ENCODE measurements at regions not wholly inside any gene's neighbourhood (a gene's known extent, or its start where the extent isn't known, plus 50 kb on each side); places are given as distances from the start of the nearest gene placed in this dataset.

GRCh38 chr4:135371137-135371536, 1169.5 kb upstream of the PABPC4L start:
- WGBS, 2 donors: 23 to 36% methylated on average over 4 of the region's 4 CpGs
- DNase-seq: peak in 3 of 6 donors; percentile 24 to 57 (median 35)

GRCh38 chr4:135368831-135369230, 1167.2 kb upstream of the PABPC4L start:
- ATAC-seq (no peak), DNase-seq (no peak), FAIRE-seq (no peak)
- Histone ChIP-seq H3K4me1 (no peaks in the 10 kb centered on the region), H3K27me3 (no peaks in the 10 kb centered on the region), H3K36me3 (no peaks in the 10 kb centered on the region), H3K27ac (no peak overlapping the region), H3K4me3 (no peak overlapping the region), H3K9me3 (no peaks in the 10 kb centered on the region)
- 31 to 49% methylated on average over 3 of the region's 3 CpGs for WGBS, 2 donors
- intact Hi-C loops (cut with DNase I): no loop called here
- no peak for TF ChIP-seq CTCF (IDR thresholded peaks at IDR 0.05)

More at GRCh38 chr4:135371137-135371536, 1169.5 kb upstream of the PABPC4L start:
- no peaks in the 10 kb centered on the region for H3K9me3 ChIP-seq
- no peaks in the 10 kb centered on the region for H3K36me3 ChIP-seq
- H3K4me1 ChIP-seq: no peaks in the 10 kb centered on the region
- FAIRE-seq: no peak
- H3K4me3 ChIP-seq: no peak overlapping the region
- ATAC-seq: no peak
- peak in 1 of 4 donors; percentile 12 for TF ChIP-seq CTCF (IDR thresholded peaks at IDR 0.05)
- no peak overlapping the region for H3K27ac ChIP-seq
- no peaks in the 10 kb centered on the region for H3K27me3 ChIP-seq
- intact Hi-C loops (cut with DNase I): no loop called here

- no peak for FAIRE-seq
- 53 to 70% methylated on average over 1 of the region's 1 CpG for WGBS, 2 donors
Measured at GRCh38 chr4:135365065-135365464, 1163.5 kb upstream of the PABPC4L start.

GRCh38 chr4:135359128-135359527, 1157.5 kb upstream of the PABPC4L start:
- FAIRE-seq: no peak
- DNase-seq: no peak
- no peaks in the 10 kb centered on the region for H3K9me3 ChIP-seq
- no peak for ATAC-seq
- intact Hi-C loops (cut with DNase I): no loop called here
- no peak for TF ChIP-seq CTCF (IDR thresholded peaks at IDR 0.05)
- no peaks in the 10 kb centered on the region for H3K4me1 ChIP-seq
- H3K27me3 ChIP-seq: no peaks in the 10 kb centered on the region
- no peaks in the 10 kb centered on the region for H3K36me3 ChIP-seq
- no peak overlapping the region for H3K27ac ChIP-seq
- WGBS, 2 donors: 76 to 94% methylated on average over 1 of the region's 1 CpG
- H3K4me3 ChIP-seq: no peak overlapping the region

More at GRCh38 chr4:135365065-135365464, 1163.5 kb upstream of the PABPC4L start:
- DNase-seq (no peak), ATAC-seq (no peak)
- Histone ChIP-seq H3K9me3 (no peaks in the 10 kb centered on the region), H3K27ac (no peak overlapping the region), H3K27me3 (no peaks in the 10 kb centered on the region), H3K4me1 (no peaks in the 10 kb centered on the region), H3K4me3 (no peak overlapping the region), H3K36me3 (no peaks in the 10 kb centered on the region)
- no peak for TF ChIP-seq CTCF (IDR thresholded peaks at IDR 0.05)
- intact Hi-C loops (cut with DNase I): no loop called here

- no peak for TF ChIP-seq CTCF (IDR thresholded peaks at IDR 0.05)
- FAIRE-seq (no peak), DNase-seq (no peak), ATAC-seq (no peak)
- Histone ChIP-seq H3K4me3 (no peak overlapping the region), H3K27me3 (peaks cover 0 to 4% (median 0%) of the 10 kb centered on the region in 4 donors), H3K27ac (no peak overlapping the region), H3K9me3 (no peaks in the 10 kb centered on the region), H3K4me1 (no peaks in the 10 kb centered on the region), H3K36me3 (no peaks in the 10 kb centered on the region)
- 49 to 58% methylated on average over 1 of the region's 1 CpG for WGBS, 2 donors
- intact Hi-C loops (cut with DNase I): no loop called here
Measured at GRCh38 chr4:135357091-135357490, 1155.5 kb upstream of the PABPC4L start.

Measured in pancreas (tissue), 10 donors.